Kidney epithelial cell (primary cell): ENCODE measurements at regions not wholly inside any gene's neighbourhood (a gene's known extent, or its start where the extent isn't known, plus 50 kb on each side); places are given as distances from the start of the nearest gene placed in this dataset.

ENCODE experiments used
- DNase-seq: peaks from one replicate; pipeline ENCODE4 v3.0.0-alpha.2; 2010; ENCODE audit warnings: low read depth
- H3K27me3 ChIP-seq: 2 replicates; pipeline ENCODE4 v1.6.0; 2011; ENCODE audit warnings: low read length; ENCODE audit not compliant: control insufficient read depth, insufficient read depth
- H3K36me3 ChIP-seq: 2 replicates; pipeline ENCODE4 v1.5.1; 2011; ENCODE audit warnings: low read length; ENCODE audit not compliant: control insufficient read depth, insufficient read depth
- H3K4me3 ChIP-seq: 2 replicates; pipeline ENCODE4 v1.5.1; 2011; ENCODE audit warnings: low read depth, mild to moderate bottlenecking, control low read depth, low read length
- CTCF ChIP-seq: IDR thresholded peaks from 2 replicates; pipeline ENCODE4 v1.5.1; 2011; ENCODE audit warnings: mild to moderate bottlenecking, moderate library complexity, low read length, control low read depth, inconsistent platforms; ENCODE audit not compliant: insufficient read depth, poor library complexity, severe bottlenecking

GRCh38 chr4:137209240-137209639 lies 323.1 kb downstream of the PCDH18 start:
- no peak for TF ChIP-seq CTCF
- DNase-seq = no peak

GRCh38 chr4:137206781-137207180 lies 325.5 kb downstream of the PCDH18 start:
- no peak for TF ChIP-seq CTCF
- Histone ChIP-seq H3K4me3 (no peak overlapping the region), H3K36me3 (no peaks in the 10 kb centered on the region), H3K27me3 (no peaks in the 10 kb centered on the region)
- no peak for DNase-seq

More at GRCh38 chr4:137209240-137209639, 323.1 kb downstream of the PCDH18 start:
- H3K27me3 ChIP-seq = no peaks in the 10 kb centered on the region
- H3K4me3 ChIP-seq = no peak overlapping the region
- H3K36me3 ChIP-seq = no peaks in the 10 kb centered on the region

DNA sequence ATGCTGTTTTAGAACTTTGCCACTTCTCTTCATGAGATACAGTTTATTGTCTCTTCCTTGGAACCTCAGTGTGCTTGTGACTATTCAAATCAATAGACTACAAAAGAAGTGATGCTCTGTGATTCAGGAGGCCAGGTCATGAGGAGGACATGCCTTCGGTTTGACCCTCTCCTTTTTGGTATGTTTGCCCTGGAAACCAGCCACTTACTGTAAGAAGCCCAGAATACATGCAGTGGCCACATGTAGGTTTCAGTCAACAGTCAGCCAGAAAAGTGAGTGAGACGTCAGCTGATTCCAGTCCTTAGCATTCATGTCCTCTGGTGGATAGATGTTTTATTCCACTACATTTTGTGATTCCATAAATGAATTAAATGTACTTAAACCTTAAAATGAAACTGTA lies 328.7 kb downstream of the PCDH18 start:
- no peaks in the 10 kb centered on the region for H3K36me3 ChIP-seq
- no peak for TF ChIP-seq CTCF
- H3K4me3 ChIP-seq = no peak overlapping the region
- H3K27me3 ChIP-seq = no peaks in the 10 kb centered on the region
- DNase-seq = no peak

GRCh38 chr4:137200322-137200721 lies 332.0 kb downstream of the PCDH18 start:
- TF ChIP-seq CTCF = no peak
- Histone ChIP-seq H3K27me3 (no peaks in the 10 kb centered on the region), H3K36me3 (no peaks in the 10 kb centered on the region), H3K4me3 (no peak overlapping the region)
- DNase-seq = no peak

DNA sequence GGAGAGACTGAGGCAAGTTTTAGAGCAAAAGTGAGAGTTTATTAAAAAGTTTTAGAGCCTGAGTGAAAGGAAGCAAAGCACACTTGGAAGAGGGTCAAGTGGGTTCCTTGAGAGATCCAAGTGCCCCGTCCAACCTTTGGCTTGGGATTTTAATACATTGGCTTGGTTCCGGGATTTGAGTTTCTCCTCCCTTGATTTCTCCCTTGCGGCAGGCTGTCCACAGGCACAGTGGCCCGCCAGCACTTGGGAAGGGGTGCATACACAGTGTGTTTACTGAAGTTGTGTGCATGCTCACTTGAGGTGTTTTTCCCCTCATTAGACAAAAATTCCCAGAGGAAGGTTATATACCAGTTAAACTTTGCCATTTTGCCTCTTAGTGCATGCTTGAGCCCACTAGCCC lies 333.5 kb downstream of the PCDH18 start:
- Histone ChIP-seq H3K27me3 (no peaks in the 10 kb centered on the region), H3K36me3 (no peaks in the 10 kb centered on the region), H3K4me3 (no peak overlapping the region)
- TF ChIP-seq CTCF = no peak
- DNase-seq = no peak

- H3K4me3 ChIP-seq = no peak overlapping the region
- no peak for TF ChIP-seq CTCF
- DNase-seq = no peak
These were observed 337.6 kb downstream of the PCDH18 start for GRCh38 chr4:137194670-137195069.

More at GRCh38 chr4:137194670-137195069, 337.6 kb downstream of the PCDH18 start:
- H3K36me3 ChIP-seq = no peaks in the 10 kb centered on the region
- H3K27me3 ChIP-seq = no peaks in the 10 kb centered on the region
